HUES48 (cell line): ENCODE measurements at regions not wholly inside any gene's neighbourhood (a gene's known extent, or its start where the extent isn't known, plus 50 kb on each side); places are given as distances from the start of the nearest gene placed in this dataset.

Experiments used
- H3K27ac ChIP-seq: one replicate; pipeline ENCODE4 v1.7.0; 2013; ENCODE audit warnings: low read depth, low read length, inconsistent platforms
- H3K27me3 ChIP-seq: 2 replicates; pipeline ENCODE4 v1.6.1; 2013; ENCODE audit warnings: mild to moderate bottlenecking, low read length; ENCODE audit not compliant: control insufficient read depth, insufficient read depth
- H3K36me3 ChIP-seq: 2 replicates; pipeline ENCODE4 v1.6.1; 2013; ENCODE audit warnings: low read length; ENCODE audit not compliant: control insufficient read depth, insufficient read depth
- H3K4me1 ChIP-seq: 2 replicates; pipeline ENCODE4 v1.6.1; 2013; ENCODE audit warnings: mild to moderate bottlenecking, low read length; ENCODE audit not compliant: control insufficient read depth, insufficient read depth
- H3K4me3 ChIP-seq: 2 replicates; pipeline ENCODE4 v1.5.1; 2013; ENCODE audit warnings: mild to moderate bottlenecking, low read depth, low read length
- H3K9ac ChIP-seq: 2 replicates; pipeline ENCODE4 v1.6.1; 2013; ENCODE audit warnings: mild to moderate bottlenecking, low read depth, low read length, moderate library complexity
- H3K9me3 ChIP-seq: 2 replicates; pipeline ENCODE4 v1.6.1; 2013; ENCODE audit warnings: low read length; ENCODE audit not compliant: control insufficient read depth, insufficient read depth

GRCh38 chr14:71690478-71690877 lies 241.8 kb upstream of the RGS6 start:
- H3K36me3 ChIP-seq = peaks cover 11% of the 10 kb centered on the region
- H3K9me3 ChIP-seq = no peaks in the 10 kb centered on the region
- H3K4me3 ChIP-seq = no peak overlapping the region
- no peak overlapping the region for H3K27ac ChIP-seq
- 0 out of 2 replicates have a peak, but pooled peaks cover 3% of the 10 kb centered on the region for H3K4me1 ChIP-seq
- no peak overlapping the region for H3K9ac ChIP-seq
- H3K27me3 ChIP-seq = no peaks in the 10 kb centered on the region

DNA sequence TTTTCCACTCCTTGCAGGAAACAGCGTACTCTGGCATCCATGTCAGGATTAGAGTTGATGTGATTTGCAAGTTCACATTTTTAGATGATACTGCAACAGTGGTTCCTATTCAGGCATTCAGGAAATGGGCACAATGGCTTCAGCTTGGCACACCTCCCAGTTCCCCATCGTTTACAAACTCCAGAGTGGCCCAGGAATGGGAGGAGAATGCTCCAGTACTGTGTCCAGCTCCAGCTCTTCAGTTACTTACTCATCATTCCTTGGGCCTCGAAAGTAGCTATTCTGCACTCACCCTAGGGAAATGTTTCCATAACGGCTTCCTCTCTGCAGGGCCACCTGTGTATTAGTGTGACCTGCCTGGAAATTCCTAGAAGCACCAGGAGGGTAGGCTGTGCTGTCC lies 239.7 kb upstream of the RGS6 start:
- Histone ChIP-seq H3K36me3 (peaks cover 3% of the 10 kb centered on the region; the same call in 1 of the 2 replicates), H3K9me3 (no peaks in the 10 kb centered on the region), H3K4me3 (no peak overlapping the region), H3K4me1 (0 out of 2 replicates have a peak, but pooled peaks cover 3% of the 10 kb centered on the region), H3K27ac (no peak overlapping the region), H3K9ac (no peak overlapping the region), H3K27me3 (no peaks in the 10 kb centered on the region)

DNA sequence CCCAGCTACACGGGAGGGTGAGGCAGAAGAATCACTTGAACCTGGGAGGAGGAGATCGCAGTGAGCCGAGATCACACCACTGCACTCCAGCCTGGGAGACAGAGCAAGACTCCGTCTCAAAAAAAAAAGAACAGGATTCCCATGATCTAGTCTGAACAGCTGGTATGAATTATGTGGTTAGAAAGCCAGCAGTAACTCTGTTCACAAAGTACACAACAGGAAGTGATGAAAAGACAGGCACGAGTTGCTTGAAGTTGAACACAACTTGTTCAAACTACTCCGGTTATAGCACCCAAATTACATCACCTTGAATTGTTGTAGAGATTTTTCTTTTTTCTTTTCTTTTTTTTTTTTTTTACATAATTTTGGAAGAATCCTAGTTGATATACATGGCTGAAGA lies 238.8 kb upstream of the RGS6 start:
- 0 out of 2 replicates have a peak, but pooled peaks cover 3% of the 10 kb centered on the region for H3K4me1 ChIP-seq
- H3K4me3 ChIP-seq = no peak overlapping the region
- H3K27ac ChIP-seq = no peak overlapping the region
- no peaks in the 10 kb centered on the region for H3K27me3 ChIP-seq
- no peak overlapping the region for H3K9ac ChIP-seq
- no peaks in the 10 kb centered on the region for H3K9me3 ChIP-seq
- peaks cover 3% of the 10 kb centered on the region; the same call in 1 of the 2 replicates for H3K36me3 ChIP-seq

DNA sequence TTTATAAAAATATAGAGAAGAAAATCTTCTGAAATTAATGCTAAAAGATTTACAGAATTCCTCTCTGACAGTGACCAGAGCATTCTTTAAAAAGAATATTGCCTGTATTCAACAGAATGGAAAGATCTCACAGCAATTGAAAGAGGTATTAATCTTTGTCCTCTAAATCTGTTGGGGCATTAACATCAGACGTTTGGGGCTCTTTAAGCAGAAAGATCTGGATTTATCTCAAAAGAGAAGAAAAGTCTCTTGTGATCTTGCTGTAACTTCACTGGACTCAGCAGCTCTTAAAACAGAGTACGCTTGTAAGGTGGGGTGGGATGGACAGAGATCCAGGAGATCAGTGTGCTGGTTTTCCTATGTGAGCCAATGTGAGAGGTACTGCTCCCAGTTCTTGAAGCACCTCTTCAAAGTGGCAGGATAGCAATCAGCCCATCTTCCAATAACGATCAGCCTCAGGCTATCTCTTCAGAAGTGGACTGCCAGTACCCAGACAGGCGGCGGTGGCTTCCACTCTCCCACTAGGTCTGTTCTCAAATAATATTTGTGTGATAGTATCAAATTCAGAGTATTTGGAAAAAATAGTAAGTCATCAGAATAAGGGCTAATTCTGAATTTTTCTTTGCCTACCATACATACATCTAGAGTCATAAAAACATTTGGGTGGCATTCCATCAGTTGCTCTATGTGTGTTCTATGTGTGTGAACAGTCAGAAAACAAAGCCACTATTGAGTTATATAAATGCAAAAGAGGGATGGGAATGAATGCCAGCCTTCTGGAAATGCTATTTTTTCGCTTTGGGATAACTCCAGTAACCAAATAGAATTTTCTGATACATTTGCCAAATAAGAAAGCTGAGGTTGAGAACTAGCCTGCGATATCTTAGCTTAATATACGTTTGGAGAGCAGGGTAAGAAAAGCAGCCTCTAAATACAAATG lies 237.4 kb upstream of the RGS6 start:
- H3K36me3 ChIP-seq = peaks cover 8% of the 10 kb centered on the region; the same call in 1 of the 2 replicates
- H3K4me3 ChIP-seq = no peak overlapping the region
- H3K27me3 ChIP-seq = no peaks in the 10 kb centered on the region
- 0 out of 2 replicates have a peak, but pooled peaks cover 3% of the 10 kb centered on the region for H3K4me1 ChIP-seq
- no peaks in the 10 kb centered on the region for H3K9me3 ChIP-seq
- no peak overlapping the region for H3K9ac ChIP-seq
- H3K27ac ChIP-seq = no peak overlapping the region

DNA sequence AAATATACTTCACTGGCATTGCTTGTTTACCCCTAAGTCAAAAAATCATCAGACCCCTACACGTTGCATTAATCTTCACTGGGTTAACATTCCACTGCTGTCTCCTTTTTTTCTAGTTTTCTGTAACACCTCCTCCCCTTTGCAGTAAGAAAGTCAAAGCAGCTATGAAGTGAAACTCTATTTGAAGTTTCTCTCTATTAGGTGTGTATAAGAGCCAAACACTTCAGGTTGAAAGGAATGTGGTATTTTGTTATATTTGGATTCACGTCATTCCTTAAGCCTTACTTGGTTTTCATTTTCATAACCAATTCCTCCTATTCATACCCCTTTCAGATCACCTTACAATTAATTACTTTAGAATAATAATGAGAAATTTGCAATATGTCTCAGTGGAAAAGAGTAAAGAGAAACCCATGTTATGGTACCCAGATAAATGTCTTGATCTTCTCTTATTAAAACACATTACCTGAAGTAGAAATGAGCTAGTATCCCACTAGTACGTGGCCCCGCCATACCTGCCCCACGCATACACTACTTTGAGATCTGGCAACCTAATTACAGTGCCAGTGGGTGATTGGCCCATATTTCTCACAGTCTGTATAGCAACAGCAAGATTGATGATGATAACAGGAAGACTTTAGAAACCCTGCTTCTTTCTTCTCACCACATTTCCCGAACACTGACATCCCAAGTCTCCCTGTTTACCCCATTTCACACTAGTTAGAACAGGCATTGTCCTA lies 236.4 kb upstream of the RGS6 start:
- 0 out of 2 replicates have a peak, but pooled peaks cover 3% of the 10 kb centered on the region for H3K4me1 ChIP-seq
- no peak overlapping the region for H3K4me3 ChIP-seq
- no peaks in the 10 kb centered on the region for H3K9me3 ChIP-seq
- no peak overlapping the region for H3K27ac ChIP-seq
- no peaks in the 10 kb centered on the region for H3K27me3 ChIP-seq
- H3K36me3 ChIP-seq = peaks cover 8% of the 10 kb centered on the region; the same call in 1 of the 2 replicates
- H3K9ac ChIP-seq = no peak overlapping the region

DNA sequence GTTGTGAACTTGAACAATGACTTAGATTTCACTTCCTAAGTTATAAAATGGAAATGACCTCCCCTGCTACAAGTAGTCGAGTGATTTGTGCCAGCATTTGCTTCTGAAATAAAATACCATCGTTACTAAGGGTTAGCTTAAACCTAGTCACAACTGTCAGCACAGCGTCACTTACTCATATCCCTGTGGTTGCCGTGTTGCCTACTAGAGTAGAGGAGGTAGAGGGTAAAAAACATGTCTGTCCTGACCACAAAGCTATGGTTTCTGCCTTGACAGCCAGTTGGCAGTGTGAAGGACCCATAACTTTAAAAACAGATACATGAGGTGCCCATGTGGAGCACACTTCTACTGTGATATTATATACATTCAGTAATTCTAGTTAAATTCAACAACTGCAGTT lies 234.2 kb upstream of the RGS6 start:
- no peak overlapping the region for H3K4me3 ChIP-seq
- no peaks in the 10 kb centered on the region for H3K27me3 ChIP-seq
- H3K9me3 ChIP-seq = no peaks in the 10 kb centered on the region
- no peak overlapping the region for H3K9ac ChIP-seq
- H3K36me3 ChIP-seq = peaks cover 11% of the 10 kb centered on the region; the same call in 1 of the 2 replicates
- H3K4me1 ChIP-seq = 0 out of 2 replicates have a peak, but pooled peaks cover 3% of the 10 kb centered on the region
- H3K27ac ChIP-seq = no peak overlapping the region

GRCh38 chr14:71698673-71699072 lies 233.6 kb upstream of the RGS6 start:
- Histone ChIP-seq H3K36me3 (peaks cover 11% of the 10 kb centered on the region; the same call in 1 of the 2 replicates), H3K27ac (no peak overlapping the region), H3K9ac (no peak overlapping the region), H3K4me3 (no peak overlapping the region), H3K4me1 (0 out of 2 replicates have a peak, but pooled peaks cover 3% of the 10 kb centered on the region), H3K27me3 (no peaks in the 10 kb centered on the region), H3K9me3 (no peaks in the 10 kb centered on the region)

DNA sequence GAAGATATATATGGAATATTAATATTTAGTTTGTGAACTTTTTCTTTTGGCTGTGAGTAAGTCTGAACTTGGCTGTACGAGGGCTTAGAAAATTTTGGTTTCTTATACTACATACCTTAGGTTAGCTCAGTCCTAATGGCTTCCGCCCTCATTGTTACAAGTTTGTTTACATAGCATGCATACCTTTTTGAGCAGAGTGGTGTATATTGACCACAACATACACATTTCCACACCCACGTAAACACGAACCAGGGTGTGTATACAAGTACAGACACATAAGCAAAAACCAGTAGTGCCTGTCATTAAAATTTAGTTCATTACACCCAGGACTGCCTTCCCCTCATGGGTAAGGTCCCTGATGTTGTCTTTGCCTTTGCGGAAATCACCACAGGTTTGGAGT lies 230.2 kb upstream of the RGS6 start:
- no peak overlapping the region for H3K4me3 ChIP-seq
- H3K4me1 ChIP-seq = no peaks in the 10 kb centered on the region
- H3K9ac ChIP-seq = no peak overlapping the region
- H3K9me3 ChIP-seq = no peaks in the 10 kb centered on the region
- no peak overlapping the region for H3K27ac ChIP-seq
- H3K36me3 ChIP-seq = peaks cover 26% of the 10 kb centered on the region
- no peaks in the 10 kb centered on the region for H3K27me3 ChIP-seq

GRCh38 chr14:71702786-71703185 lies 229.4 kb upstream of the RGS6 start:
- H3K4me3 ChIP-seq = no peak overlapping the region
- no peaks in the 10 kb centered on the region for H3K27me3 ChIP-seq
- no peaks in the 10 kb centered on the region for H3K9me3 ChIP-seq
- H3K9ac ChIP-seq = no peak overlapping the region
- no peaks in the 10 kb centered on the region for H3K4me1 ChIP-seq
- no peak overlapping the region for H3K27ac ChIP-seq
- H3K36me3 ChIP-seq = peaks cover 26% of the 10 kb centered on the region

- no peaks in the 10 kb centered on the region for H3K4me1 ChIP-seq
- no peak overlapping the region for H3K27ac ChIP-seq
- H3K9ac ChIP-seq = no peak overlapping the region
- H3K9me3 ChIP-seq = no peaks in the 10 kb centered on the region
- peaks cover 26% of the 10 kb centered on the region for H3K36me3 ChIP-seq
- no peaks in the 10 kb centered on the region for H3K27me3 ChIP-seq
- no peak overlapping the region for H3K4me3 ChIP-seq
These were observed 228.8 kb upstream of the RGS6 start for GRCh38 chr14:71703477-71703876.

GRCh38 chr14:71704210-71704609 lies 228.0 kb upstream of the RGS6 start:
- no peaks in the 10 kb centered on the region for H3K27me3 ChIP-seq
- no peak overlapping the region for H3K4me3 ChIP-seq
- H3K27ac ChIP-seq = no peak overlapping the region
- H3K9me3 ChIP-seq = no peaks in the 10 kb centered on the region
- H3K9ac ChIP-seq = no peak overlapping the region
- H3K4me1 ChIP-seq = no peaks in the 10 kb centered on the region
- H3K36me3 ChIP-seq = peaks cover 30% of the 10 kb centered on the region
